HG03342 (cell line): ENCODE measurements at regions not wholly inside any gene's neighbourhood (a gene's known extent, or its start where the extent isn't known, plus 50 kb on each side); places are given as distances from the start of the nearest gene placed in this dataset.
"Not testable (repeated sequence)": the region's sequence is repeated elsewhere in the genome, so short reads cannot be mapped to it uniquely, and the experiment has no call there.

ENCODE experiments used
- ATAC-seq: cut with Tn5 transposase; IDR thresholded peaks from one replicate; pipeline ENCODE4 v1.9.1; 2021; ENCODE audit warnings: mild to moderate bottlenecking, moderate library complexity; ENCODE audit not compliant: unreplicated experiment

DNA sequence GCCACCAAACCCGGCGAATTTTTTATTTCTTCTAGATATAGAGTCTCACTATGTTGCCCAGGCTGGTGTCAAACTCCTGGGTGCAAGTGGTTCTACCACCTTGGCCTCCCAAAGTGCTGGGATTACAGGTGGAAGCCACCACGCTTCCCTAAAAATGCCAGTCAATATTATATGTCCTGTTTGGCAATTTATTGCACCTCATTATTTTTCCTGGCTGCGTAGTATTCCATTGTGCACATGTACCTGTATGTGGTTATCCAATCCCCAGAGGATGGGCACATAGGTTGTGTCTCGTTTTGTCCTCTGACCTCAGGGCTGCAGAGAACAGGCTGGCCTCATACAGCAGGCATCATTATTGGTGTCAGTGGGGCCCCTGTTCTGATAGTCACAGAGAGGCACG is 181.7 kb downstream of the C9orf50 start:
- ATAC-seq = no peak

DNA sequence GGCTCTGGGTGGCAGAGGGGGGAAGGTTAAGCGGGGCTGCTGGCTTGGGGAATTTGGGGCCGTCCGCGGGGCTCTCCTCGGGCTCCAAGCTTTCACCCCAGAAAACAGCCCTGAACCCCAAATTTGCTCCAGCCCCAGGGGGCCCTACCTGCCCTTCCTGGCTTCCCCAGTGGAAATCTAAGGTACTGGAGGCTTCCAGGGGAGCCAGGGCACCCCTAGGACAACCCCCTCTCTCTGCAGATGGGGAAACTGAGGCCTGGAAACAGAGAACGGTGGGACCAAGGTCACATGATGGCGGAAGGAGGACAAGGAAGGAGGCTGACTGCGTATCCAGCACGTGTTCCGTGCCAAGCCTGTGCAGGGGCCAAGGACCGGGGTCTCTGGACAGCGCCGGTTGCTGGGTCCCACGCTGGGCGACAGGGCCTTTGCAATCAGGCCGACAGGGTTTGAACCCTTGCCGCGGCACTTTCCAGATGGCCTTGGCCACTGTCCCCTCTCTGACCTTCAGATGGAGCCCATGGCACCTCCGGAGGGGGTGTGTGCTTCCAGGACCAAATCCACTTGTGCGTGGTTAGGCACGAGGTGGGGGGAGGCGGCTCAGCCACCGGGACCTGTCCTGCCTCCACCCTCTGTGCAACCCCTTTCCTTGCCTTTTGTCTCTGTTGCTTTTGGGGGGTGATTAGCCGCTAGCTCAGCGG is 183.1 kb downstream of the C9orf50 start:
- ATAC-seq = no peak

DNA sequence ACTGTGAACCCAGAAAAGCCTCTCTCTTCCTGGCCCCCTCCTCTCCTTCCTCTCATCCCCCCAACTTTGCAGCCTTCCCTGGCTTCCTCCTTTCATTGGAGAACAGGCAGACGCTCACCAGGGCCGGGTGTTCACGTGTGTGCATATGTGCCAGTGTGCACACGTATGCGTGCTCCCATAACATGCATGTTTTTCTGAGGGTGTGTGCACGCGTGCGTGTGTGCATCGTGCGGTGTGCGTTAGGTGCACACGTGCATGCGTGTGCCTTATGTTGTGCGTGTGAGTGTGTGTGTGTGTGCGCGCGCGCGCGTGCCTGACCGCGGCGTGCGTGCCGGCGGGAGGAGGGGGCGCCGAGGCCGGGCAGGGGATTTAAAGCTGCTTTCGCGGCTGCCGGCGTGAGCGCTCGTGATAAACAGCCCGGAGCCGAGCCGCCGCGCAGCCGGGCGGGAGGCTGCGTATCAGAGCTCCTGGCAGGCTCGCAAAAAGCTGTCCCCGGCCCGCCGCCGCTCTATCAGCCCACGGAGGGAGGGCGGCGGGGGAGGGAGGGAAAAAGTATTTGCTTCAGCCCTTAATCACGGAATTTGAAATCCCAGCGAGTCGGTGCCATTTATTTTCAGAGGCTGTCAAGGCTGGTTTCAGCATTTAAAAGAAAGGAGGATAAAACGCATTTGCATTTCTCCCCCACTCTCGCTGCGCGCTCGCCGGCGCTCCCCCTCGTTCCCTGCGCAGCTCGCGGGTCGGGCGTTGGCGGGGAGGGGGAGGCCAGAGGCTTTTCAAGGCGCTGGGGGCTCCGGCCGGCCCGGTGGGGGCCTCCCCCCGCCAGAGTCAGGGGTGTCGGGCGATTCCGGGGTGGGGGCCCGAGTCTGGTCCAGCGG is 183.9 kb downstream of the C9orf50 start:
- ATAC-seq = no peak

DNA sequence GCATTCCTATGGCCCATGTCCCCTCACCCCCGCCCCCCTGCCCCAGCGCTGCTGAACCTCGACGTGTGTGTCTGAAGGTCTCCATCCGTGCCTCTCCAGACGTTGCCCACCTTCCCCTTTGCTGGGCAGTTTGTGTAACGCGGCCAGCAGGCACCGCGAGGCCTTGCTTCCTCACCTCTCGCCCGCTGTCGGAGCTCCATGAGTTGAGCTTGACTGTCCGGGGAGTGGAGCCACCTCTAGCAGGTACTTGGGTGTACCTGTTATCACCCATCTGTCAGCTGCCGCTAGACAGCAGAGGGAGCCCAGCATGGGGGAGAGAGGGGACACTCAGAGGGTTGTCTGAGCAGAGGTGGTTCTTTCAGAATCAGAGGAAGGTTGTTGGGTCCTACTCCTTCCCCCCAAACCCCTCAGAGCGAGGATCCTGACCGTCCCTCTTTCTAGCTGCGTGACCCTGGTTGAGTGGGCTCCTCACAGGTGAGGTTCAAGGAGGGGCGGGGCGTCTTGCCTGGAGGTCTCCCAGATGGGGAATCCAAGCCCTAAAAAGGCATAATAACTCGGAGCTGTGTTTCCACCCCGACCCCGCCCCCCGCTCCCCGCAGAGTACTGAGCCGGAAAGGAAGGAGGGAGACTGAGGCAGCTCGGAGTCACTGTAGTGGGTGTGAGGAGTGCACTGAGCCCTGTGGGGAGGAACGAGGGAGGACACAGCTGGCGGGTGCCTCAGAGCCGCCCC is 184.7 kb downstream of the C9orf50 start:
- ATAC-seq = no peak

DNA sequence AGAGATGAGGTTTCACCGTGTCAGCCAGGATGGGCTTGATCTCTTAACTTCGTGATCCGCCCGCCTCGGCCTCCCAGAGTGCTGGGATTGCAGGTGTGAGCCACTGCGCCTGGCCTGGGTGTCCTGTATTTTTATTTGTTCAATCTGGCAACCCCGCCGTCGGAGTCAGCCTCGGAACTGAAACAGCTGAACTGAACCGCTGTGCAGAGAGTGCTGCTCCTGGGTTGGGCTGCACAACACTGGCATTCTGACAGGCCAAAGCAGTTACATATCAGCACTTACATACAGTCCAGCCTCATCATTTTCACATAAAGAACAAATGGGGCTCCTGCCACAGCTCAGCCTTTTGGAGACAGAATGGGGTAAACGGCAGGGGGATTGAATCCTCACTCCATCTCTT is 185.6 kb downstream of the C9orf50 start:
- ATAC-seq = no peak

DNA sequence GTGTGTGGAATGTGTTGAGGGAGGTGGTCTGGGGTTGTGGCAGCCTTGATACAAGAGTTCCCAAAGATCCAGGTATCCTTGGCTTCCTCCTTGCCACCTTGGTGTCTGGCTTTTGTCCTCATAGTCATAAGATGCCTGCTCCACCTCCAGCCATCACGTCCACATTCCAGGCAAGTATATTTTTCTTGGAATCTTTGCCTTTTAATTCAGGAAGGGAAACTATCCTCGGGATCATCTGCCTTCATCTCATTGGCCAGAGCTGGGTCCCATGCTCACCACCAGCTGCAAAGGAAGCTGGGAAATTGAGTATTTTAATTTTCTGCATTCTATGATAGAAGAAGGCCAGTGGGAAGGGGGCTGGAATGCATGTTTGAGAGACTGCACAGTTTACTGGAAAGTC is 186.7 kb downstream of the C9orf50 start:
- no peak for ATAC-seq

DNA sequence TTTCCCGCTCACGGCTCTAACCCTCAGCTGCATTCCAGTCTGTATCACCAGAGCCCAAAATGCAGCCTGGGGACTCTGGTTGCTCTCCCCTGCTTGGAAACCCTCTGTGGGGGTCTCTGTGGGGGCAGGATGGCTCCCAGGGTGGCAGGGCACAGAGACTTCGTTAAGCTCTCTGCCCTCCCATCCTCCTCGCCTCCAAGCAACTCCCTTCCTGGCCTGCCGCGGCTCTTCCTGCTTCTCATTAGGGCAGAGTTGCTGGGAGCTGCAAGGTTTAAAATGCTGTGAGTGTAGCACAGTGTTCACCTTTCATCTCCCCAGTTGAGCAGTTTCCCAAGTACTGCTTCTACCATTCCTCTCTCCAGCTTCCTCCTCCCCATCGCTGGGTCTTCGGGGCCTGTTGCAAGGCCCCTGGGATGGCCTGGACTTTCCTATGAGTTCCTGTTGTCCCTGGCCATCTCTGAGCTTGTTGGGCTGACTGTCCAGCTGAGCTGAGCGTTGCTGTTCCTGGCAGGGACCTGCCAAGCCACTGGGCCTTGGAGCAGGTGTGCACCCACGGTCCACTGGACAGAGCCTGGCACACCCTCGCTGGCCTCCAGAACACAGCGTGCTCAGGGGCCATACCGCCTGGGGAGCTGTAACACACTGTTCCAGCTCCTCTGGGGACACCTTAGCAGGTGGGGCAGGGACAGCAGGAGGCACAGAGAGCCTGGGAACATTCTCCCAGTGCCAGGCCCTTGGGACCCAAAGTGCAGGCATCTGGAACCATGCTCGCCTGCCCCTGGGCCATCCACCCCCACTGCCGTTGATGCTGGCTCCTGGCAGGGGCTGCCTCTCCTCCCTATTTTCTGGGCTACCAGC is 188.4 kb downstream of the C9orf50 start:
- ATAC-seq = no peak

DNA sequence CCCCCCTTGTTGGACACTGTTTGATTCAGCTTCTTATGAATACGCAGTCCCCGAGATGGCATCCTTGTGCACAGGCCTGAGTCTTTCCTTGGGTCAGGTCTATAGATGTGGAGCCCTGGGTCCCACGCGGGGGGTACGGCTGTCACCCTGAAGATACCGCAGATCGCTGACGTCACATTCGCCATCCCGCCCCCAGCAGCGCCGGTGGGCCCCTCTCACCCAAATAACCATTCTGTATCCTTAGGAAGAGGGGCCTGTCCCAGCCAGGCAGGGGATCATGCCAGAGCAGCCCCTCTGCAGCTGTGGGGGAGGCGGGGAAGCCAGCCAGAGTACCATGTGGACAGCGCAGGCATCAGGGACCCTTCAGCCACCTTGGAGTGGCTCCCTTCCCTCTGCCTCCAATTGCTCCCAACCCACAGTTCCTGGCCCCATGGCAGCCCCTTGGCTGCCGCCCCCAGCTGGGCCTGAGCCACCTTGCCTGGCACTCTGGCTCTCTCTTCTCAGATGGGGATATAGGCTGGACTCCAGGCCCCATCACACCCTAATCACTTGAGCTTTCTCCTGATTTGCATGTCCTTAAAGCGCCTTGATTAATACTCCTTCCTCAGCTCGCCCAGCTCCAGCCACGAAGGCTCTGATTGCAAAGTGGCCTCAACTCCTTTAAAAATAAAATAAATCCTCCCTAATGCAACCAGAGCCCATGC is 189.8 kb downstream of the C9orf50 start:
- no peak for ATAC-seq

DNA sequence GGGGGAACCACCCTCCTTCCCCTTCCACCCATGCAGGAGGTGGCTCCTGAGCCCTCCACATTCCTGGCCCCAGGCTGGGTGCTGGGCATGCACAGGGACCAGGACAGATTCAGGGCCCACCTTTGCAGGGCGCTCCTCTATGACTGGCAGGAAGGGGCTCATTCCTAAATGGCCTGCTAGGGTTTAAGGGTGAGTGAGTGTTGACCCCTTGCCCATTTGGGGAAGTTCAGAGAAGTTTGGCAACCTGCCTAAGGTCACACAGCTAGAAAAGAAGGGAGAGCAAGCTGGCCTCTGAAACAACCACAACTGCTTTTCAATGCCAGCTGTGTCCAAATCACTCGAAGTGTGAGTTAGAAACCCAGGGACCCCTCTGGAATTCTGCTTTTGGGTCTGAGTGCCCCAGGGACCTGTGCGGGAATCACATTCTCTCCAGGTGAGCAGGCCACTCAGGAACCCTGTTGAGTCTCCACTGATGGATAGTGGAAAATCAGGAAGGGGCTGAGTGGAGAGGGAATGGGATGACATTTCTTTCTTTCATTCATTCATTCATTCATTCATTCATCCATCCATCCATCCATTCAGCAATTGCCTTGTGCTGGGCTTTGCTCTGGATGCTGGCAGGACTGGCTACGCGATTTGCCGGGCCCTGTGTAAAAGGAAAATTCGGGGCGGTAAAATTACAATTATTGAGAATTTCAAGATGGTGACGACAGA is 191.9 kb downstream of the C9orf50 start:
- no peak for ATAC-seq

DNA sequence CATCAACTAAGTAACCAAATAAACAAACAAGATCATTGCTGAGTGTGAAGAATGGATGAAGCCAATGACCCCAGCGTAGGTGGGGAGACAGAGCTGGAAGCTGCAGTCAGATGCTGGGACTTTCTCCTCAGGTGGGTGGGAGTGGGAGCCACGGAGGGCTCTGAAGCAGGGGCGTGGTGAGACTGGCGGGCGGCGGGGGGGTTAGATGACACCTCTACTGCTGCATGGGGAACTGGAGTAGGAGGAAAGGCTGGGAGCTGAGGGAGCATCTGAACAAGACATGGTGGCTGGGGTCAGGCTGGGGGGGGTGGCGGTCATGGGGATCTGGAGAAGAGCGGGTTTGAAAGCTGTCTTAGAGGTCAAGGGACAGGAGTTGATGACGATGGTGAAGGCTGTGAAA is 193.8 kb downstream of the C9orf50 start:
- ATAC-seq = no peak

DNA sequence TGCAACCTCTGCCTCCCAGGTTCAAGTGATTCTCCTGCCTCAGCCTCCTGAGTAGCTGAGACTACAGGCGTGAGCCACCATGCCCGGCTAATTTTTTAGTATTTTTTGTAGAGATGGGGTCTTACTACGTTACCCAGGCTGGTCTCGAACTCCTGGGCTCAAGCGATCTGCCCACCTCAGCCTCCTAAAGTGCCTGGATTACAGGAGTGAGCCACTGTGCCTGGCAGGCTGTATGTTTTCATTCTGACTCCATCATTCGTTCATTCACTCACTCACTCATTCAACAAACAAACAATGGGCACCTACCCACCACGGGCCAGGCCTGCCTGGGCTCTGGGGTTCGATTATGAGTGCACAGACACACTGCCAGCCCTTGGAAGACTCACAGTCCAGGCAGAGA is 197.1 kb downstream of the C9orf50 start:
- ATAC-seq = not testable (repeated sequence)

DNA sequence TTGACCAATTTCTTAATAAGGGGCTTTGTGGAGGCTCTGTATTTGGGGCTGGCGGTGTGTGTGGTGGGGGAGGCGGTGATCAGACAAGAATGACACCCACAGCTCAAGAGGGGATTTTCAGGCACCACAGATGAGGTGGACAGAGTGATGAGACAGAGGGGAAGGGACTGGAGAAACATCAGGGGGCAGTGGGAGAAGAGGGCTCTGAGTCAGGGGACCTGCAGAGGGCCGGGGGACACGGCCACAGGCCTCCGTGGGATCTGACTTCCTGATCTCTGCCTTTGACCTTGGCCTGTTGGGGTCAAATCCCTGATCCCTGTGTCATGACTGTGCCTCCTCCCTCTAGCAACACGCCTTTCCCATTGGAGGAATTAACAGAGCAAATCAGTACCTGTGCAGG is 197.7 kb downstream of the C9orf50 start:
- ATAC-seq = no peak

DNA sequence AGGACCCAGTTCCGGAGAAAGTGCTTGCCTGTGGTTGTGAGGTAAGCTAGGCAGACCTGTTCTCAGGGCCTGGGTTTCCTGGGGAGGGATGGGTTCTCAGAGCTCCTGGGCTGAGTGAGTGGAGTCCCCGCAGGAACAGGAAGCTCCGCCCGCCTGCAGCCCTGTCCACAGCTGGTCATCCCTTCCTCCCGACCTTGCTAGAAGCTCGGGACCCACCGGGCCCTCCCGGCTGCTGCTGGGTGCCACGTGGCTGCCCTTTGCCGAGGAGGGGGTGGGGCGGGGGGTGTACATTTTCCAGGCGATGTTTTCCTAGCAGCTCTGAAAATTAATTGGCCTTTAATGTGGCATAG is 198.1 kb downstream of the C9orf50 start:
- no peak for ATAC-seq

DNA sequence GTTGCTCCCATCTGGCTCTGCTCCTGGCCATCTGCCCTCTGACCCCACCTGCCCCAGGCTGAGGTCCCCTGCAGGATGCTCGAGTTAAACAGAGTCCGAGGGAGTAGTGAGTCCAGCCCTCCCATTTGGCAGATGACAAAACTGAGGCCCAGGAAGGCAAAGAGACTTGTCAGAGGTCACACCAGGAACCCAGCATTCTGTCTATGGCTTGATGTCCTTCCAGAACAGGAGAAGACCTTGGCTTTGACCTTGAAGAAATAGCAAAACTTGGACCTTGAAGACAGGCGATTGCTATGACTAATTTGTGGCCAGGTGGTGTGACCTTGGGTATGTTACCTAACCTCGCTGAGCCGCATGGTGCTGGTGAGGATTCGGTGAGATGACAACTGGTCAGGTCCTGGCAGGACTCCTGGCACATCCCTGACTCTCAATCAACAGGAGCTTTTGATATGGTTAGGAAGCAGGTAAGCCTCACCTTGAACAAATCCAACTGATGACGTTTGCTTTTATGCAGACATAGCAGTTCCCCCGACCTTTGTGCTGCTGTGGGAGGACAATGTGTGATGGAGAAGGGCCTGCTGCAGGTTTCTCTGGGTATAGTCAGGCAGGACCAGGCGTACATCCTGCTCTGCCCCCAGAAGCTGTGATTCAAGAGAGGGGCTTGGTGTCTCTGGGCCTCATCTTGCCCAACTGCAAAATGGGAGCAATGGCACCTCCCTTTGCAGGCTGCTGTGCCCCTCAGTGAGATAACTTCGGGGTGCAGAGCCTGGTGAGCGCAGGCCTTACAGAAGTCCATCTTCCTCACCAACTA is 198.7 kb downstream of the C9orf50 start:
- no peak for ATAC-seq

DNA sequence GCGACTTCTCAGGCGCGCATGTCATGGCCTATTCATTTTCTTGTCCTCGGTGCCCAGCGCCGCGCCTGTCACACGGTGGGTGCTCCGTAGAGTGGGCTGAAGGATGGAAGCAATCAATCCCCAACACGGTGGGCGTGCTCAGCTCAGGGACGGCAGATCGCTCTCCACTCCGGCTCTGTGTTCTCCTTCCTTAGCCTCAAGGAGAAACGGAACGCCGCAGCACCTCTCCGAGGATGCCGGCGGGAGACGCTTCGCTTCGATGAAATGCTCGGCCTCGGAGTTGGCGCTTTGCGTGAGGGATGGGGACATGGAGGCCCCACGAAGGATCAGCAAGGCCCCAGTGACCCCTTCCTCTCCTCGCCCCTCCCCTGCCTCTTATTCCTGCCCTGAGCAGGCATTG is 199.5 kb downstream of the C9orf50 start:
- ATAC-seq = no peak

DNA sequence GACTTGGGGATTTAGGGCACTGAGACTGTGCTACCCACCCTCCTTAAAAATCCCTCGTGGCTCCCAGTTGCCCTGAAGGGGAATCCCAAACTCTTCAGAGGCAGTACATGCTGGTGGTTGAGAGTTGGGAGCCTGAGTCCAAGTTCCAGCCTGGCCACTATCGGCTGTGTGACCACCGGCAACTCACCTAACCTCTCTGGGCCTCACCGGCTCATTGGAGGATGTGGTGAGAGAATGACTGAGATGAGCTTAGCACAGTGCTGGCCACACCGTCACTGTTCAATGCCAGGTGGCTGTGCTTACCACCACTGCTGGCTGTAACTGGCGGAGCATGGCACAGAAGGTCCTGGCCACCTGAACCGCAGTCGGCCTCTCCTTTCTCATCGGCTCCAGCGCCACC is 200.2 kb downstream of the C9orf50 start:
- ATAC-seq = no peak

DNA sequence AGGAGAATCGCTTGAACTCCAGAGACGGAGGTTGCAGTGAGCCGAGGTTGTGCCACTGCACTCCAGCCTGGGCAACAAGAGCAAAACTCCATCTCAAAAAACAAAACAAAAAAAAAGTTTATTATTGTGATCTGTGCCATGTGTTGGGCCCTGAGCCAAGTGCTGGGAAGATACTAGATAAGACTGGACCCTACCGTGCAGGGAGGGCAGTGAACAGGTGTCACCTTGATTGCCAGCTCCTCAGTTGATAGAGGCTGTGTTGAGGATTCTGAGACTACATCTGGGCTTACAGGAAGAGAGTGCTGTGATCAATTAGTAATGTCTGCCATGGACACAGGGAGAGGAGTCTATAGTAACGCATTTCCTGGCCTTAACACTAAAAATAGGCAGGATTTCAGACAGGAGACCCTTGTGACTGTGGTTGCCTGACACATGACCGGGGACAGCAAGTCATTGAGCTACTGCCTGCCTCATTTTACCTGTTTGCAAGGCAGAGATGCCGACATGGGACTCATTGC is 201.5 kb downstream of the C9orf50 start:
- ATAC-seq = no peak

DNA sequence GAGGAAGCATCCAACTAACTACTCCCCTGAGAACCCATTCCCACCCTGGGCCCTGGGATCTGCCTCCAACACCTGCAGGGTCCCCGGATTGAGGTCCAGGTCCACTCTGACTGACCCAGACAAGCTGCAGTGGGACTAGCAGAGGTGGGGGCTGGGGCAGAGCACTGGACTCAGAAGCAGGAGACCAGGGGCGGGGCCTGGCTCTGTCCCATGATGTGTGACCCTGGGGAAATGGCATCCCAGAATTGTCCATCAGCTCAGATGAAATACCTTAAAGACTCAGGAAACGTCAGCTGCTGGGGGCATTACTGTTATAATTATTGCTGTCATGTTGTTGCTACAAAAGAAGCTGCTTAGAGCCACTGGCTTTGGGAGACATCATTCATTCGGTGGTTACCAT is 202.4 kb downstream of the C9orf50 start:
- ATAC-seq = no peak
